ENCODE measurements at regions not wholly inside any gene's neighbourhood (a gene's known extent, or its start where the extent isn't known, plus 50 kb on each side); places are given as distances from the start of the nearest gene placed in this dataset.

GRCh38 chr9:91141407-91141965 is 220.2 kb downstream of the AUH start:
- no peak for DNase-seq

GRCh38 chr9:91143162-91143561 is 218.6 kb downstream of the AUH start:
- no peak for DNase-seq

- DNase-seq: no peak
These were observed 218.1 kb downstream of the AUH start for GRCh38 chr9:91143642-91144041.

GRCh38 chr9:91144769-91145168 is 216.9 kb downstream of the AUH start:
- DNase-seq: no peak

GRCh38 chr9:91145496-91145895 is 216.2 kb downstream of the AUH start:
- DNase-seq: no peak

GRCh38 chr9:91146391-91147019 is 215.2 kb downstream of the AUH start:
- DNase-seq: no peak

- no peak for DNase-seq
These were observed 214.5 kb downstream of the AUH start for GRCh38 chr9:91147079-91147708.

- DNase-seq: no peak
These were observed 213.4 kb downstream of the AUH start for GRCh38 chr9:91148306-91148705.

GRCh38 chr9:91150273-91150997 is 211.3 kb downstream of the AUH start:
- no peak for DNase-seq

GRCh38 chr9:91150998-91151717 is 210.6 kb downstream of the AUH start:
- DNase-seq: no peak

- no peak for DNase-seq
These were observed 210.0 kb downstream of the AUH start for GRCh38 chr9:91151718-91152095.

GRCh38 chr9:91154686-91155085 is 207.0 kb downstream of the AUH start:
- no peak for DNase-seq

GRCh38 chr9:91155181-91155580 is 206.5 kb downstream of the AUH start:
- DNase-seq: no peak

- DNase-seq: peak; percentile 4
These were observed 205.9 kb downstream of the AUH start for GRCh38 chr9:91155746-91156376.

- DNase-seq: no peak
These were observed 205.1 kb downstream of the AUH start for GRCh38 chr9:91156451-91157234.

GRCh38 chr9:91157883-91158282 is 203.8 kb downstream of the AUH start:
- DNase-seq: no peak

- DNase-seq: no peak
These were observed 203.4 kb downstream of the AUH start for GRCh38 chr9:91158286-91158685.

- DNase-seq: no peak
These were observed 202.8 kb downstream of the AUH start for GRCh38 chr9:91158946-91159345.

GRCh38 chr9:91159664-91160121 is 202.0 kb downstream of the AUH start:
- no peak for DNase-seq

- DNase-seq: no peak
These were observed 201.5 kb downstream of the AUH start for GRCh38 chr9:91160181-91160580.

- DNase-seq: no peak
These were observed 200.9 kb downstream of the AUH start for GRCh38 chr9:91160599-91161464.

All from NCI-H2171 treated with DMSO at 0.1 percent for 48 hours (cell line).